GM12878 (cell line): ENCODE measurements at regions not wholly inside any gene's neighbourhood (a gene's known extent, or its start where the extent isn't known, plus 50 kb on each side); places are given as distances from the start of the nearest gene placed in this dataset.

Experiments
- BHLHE40 ChIP-seq, 2 experiments: fragments of 450-650 bp in 1 of 2; IDR thresholded peaks; 2 replicates each; pipeline ENCODE4 v1.6.1; 2011 to 2017; ENCODE audit warnings: low read depth in 2 of 2, borderline replicate concordance in 1 of 2, improper control_type of control experiment in 1 of 2, low read length in 1 of 2, mild to moderate bottlenecking in 1 of 2
- EZH2 ChIP-seq: IDR thresholded peaks from 2 replicates; pipeline ENCODE4 v1.6.1; 2012; ENCODE audit warnings: low read depth, mild to moderate bottlenecking, control low read depth, inconsistent platforms, low read length, borderline replicate concordance; ENCODE audit not compliant: control insufficient read depth
- SP1 ChIP-seq: IDR thresholded peaks from one replicate; pipeline ENCODE4 v1.6.1; 2011; ENCODE audit warnings: low read depth, low read length
- TF ChIP-seq, protein P1 (sequence below): fragments of 150-350 bp; IDR thresholded peaks from 2 replicates; pipeline ENCODE4 v1.6.1; 2014; ENCODE audit warnings: mild to moderate bottlenecking, low read depth, low read length
- TF ChIP-seq, protein P2 (sequence below): fragments of 450-650 bp; IDR thresholded peaks from 2 replicates; pipeline ENCODE4 v1.6.1; 2014; ENCODE audit warnings: mild to moderate bottlenecking

DNA sequence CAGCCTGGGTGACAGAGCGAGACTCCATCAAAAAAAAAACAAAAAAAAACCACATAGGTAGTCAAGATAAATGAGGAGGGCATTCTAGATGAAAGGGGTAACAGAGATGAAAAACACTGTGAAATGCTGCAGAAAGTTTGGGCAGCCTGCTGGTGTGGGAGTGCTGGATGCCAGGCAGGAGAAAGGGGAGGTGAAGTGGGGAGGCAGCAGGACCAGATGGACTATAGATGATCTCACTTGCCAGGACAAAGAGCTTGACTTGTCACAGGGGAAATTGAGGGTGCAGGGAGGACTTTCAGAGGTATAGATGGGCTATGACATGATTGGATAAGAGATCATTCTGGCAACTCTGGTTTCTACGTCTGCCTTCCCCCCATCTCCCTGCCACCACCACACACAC lies 519.7 kb upstream of the ZFP42 start:
- no peak for TF ChIP-seq EZH2
- TF ChIP-seq, protein P1, sequence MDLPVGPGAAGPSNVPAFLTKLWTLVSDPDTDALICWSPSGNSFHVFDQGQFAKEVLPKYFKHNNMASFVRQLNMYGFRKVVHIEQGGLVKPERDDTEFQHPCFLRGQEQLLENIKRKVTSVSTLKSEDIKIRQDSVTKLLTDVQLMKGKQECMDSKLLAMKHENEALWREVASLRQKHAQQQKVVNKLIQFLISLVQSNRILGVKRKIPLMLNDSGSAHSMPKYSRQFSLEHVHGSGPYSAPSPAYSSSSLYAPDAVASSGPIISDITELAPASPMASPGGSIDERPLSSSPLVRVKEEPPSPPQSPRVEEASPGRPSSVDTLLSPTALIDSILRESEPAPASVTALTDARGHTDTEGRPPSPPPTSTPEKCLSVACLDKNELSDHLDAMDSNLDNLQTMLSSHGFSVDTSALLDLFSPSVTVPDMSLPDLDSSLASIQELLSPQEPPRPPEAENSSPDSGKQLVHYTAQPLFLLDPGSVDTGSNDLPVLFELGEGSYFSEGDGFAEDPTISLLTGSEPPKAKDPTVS, result no peak
- TF ChIP-seq BHLHE40 (IDR thresholded peaks at IDR 0.05; ENCODE audit: borderline replicate concordance in 1 of 2, low read depth in 2 of 2, low read length in 1 of 2), result no peak
- no peak for TF ChIP-seq SP1
- TF ChIP-seq, protein P2, sequence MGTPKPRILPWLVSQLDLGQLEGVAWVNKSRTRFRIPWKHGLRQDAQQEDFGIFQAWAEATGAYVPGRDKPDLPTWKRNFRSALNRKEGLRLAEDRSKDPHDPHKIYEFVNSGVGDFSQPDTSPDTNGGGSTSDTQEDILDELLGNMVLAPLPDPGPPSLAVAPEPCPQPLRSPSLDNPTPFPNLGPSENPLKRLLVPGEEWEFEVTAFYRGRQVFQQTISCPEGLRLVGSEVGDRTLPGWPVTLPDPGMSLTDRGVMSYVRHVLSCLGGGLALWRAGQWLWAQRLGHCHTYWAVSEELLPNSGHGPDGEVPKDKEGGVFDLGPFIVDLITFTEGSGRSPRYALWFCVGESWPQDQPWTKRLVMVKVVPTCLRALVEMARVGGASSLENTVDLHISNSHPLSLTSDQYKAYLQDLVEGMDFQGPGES, result no peak
